ENCODE measurements at regions not wholly inside any gene's neighbourhood (a gene's known extent, or its start where the extent isn't known, plus 50 kb on each side); places are given as distances from the start of the nearest gene placed in this dataset.

DNA sequence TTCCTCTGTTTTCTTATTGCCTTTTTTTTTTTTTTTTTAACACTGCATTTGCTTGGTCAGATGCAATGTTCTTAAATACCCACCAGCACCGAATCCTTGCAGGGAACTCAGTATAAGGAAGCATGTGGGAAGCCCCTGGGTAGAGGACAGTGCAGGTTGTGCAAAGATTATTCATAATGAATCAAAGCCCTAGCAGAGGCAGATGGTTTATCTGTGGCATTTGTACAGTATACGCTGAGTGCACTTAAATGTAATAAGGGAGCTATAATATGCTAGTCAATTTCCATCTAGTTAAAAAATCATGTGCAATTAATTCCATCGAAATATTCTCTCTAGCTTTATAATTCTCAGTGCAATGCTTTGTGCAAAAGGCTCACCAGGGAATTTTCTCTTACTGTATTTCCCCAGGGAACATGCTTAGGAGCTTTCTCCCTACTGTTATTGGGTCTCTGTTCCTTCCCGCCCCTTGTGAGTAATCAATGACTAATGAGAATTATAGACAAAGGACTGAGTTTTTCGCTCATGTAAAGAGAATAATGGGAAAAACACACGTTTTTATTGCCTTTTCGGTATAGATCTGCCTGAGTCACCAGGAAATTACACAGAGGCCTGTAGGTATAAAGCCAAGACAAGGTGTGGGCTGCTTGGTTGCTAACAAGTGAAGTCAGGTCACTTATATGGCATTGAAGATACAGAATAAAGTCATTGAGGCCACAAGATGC, 1214.3 kb upstream of the TMEM132C start:
- POLR2A ChIA-PET (ENCODE audit: partially characterized antibody) = no interaction called here
- Histone ChIP-seq H2BK12ac (ENCODE audit: low read depth, low read length) (no peak overlapping the region), H2AK5ac (ENCODE audit: low read depth, low read length) (no peak overlapping the region), H4K5ac (ENCODE audit: insufficient read length, low read depth, low read length) (no peak overlapping the region), H4K91ac (replicated peaks; ENCODE audit: insufficient read length, low read length) (no peak overlapping the region), H2BK20ac (ENCODE audit: low read length) (no peak overlapping the region), H2BK5ac (ENCODE audit: low read depth, low read length) (no peak overlapping the region), H3K14ac (ENCODE audit: insufficient read length) (no peak overlapping the region), H3K27me3 (replicated peaks in 1 of 4; ENCODE audit: control insufficient read depth in 3 of 4, extremely low read depth in 1 of 4, insufficient read depth in 3 of 4, low read length in 3 of 4) (no peaks in the 10 kb centered on the region), H3K56ac (replicated peaks; ENCODE audit: insufficient read length, low read depth, low read length) (no peak overlapping the region), H2BK15ac (ENCODE audit: low read length) (no peak overlapping the region), H3K4ac (replicated peaks; ENCODE audit: insufficient read length, low read depth, low read length) (no peak overlapping the region), H3K9me3 (ENCODE audit: insufficient read depth in 2 of 2, low read depth in 1 of 2, low read length in 1 of 2) (peaks cover 3% of the 10 kb centered on the region in 2 experiments; a peak in 2 of 4 replicates), H3K36me3 (ENCODE audit: control insufficient read depth in 2 of 4, insufficient read depth in 4 of 4, low read length in 3 of 4) (no peaks in the 10 kb centered on the region), H2BK120ac (replicated peaks; ENCODE audit: low read depth, low read length) (no peak overlapping the region), H3K79me2 (ENCODE audit: control insufficient read depth in 1 of 2, insufficient read depth in 2 of 2, low read length in 2 of 2) (no peaks in the 10 kb centered on the region), H3K4me2 (ENCODE audit: insufficient read depth in 1 of 2, low read depth in 2 of 2, low read length in 2 of 2) (no peak overlapping the region), H3K4me1 (replicated peaks in 1 of 4; ENCODE audit: control insufficient read depth in 3 of 4, insufficient read depth in 4 of 4, low read length in 3 of 4) (no peaks in the 10 kb centered on the region), H3K23ac (ENCODE audit: insufficient read length) (no peak overlapping the region), H3K23me2 (ENCODE audit: low read depth, low read length) (no peaks in the 10 kb centered on the region), H4K20me1 (replicated peaks in 1 of 2; ENCODE audit: control insufficient read depth in 1 of 2, insufficient read depth in 2 of 2, low read length in 2 of 2) (no peaks in the 10 kb centered on the region), H3K9ac (replicated peaks in 1 of 4; ENCODE audit: extremely low read depth in 1 of 4, low read depth in 3 of 4, low read length in 3 of 4) (no peak overlapping the region), H3K18ac (ENCODE audit: extremely low read depth, low read length) (no peak overlapping the region), H3K27ac (ENCODE audit: low read depth, low read length) (no peak overlapping the region), H4K8ac (ENCODE audit: extremely low read depth, insufficient read depth, low read length) (no peak overlapping the region), H2AFZ (ENCODE audit: low read length) (no peak overlapping the region), H3K79me1 (ENCODE audit: low read depth, low read length) (no peaks in the 10 kb centered on the region), H3K4me3 (ENCODE audit: extremely low read depth in 1 of 4, insufficient read depth in 2 of 4, low read depth in 3 of 4, low read length in 4 of 4) (no peak overlapping the region)
- CTCF ChIA-PET (ENCODE audit: partially characterized antibody) = interaction anchor here (1.0 to 2.0 kb wide), 3 partner anchors 30 to 227 kb away, joined by 3 to 5 read pairs (median 5); no protein-coding TSS in a partner anchor
- DNase-seq (ENCODE audit: low read depth in 1 of 2, low spot score in 2 of 2) (no peak), FAIRE-seq (no peak)
- 91% methylated on average over 7 of the region's 7 CpGs; no CpG with 5 or more reads in 1 of the 2 experiments for WGBS, 2 experiments (ENCODE audit: extremely low coverage in 1 of 2, insufficient coverage in 1 of 2, insufficient read length in 1 of 2, insufficient replicate concordance in 2 of 2, low coverage in 1 of 2, low lambda C conversion rate in 2 of 2, missing lambda C conversion rate in 1 of 2)
- TF ChIP-seq, protein P1, sequence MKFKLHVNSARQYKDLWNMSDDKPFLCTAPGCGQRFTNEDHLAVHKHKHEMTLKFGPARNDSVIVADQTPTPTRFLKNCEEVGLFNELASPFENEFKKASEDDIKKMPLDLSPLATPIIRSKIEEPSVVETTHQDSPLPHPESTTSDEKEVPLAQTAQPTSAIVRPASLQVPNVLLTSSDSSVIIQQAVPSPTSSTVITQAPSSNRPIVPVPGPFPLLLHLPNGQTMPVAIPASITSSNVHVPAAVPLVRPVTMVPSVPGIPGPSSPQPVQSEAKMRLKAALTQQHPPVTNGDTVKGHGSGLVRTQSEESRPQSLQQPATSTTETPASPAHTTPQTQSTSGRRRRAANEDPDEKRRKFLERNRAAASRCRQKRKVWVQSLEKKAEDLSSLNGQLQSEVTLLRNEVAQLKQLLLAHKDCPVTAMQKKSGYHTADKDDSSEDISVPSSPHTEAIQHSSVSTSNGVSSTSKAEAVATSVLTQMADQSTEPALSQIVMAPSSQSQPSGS (IDR thresholded peaks at IDR 0.05; ENCODE audit: low read length) = no peak
- TF ChIP-seq, protein P2, sequence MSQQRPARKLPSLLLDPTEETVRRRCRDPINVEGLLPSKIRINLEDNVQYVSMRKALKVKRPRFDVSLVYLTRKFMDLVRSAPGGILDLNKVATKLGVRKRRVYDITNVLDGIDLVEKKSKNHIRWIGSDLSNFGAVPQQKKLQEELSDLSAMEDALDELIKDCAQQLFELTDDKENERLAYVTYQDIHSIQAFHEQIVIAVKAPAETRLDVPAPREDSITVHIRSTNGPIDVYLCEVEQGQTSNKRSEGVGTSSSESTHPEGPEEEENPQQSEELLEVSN (IDR thresholded peaks at IDR 0.05) = no peak
- TF ChIP-seq FOSL1 (IDR thresholded peaks at IDR 0.05; ENCODE audit: insufficient read depth, low read depth, low read length) (no peak), ZNF274 (IDR thresholded peaks at IDR 0.05; ENCODE audit: borderline replicate concordance, extremely low read depth, low read length) (no peak), SUZ12 (IDR thresholded peaks at IDR 0.05; ENCODE audit: low read length) (no peak), BCL11A (IDR thresholded peaks at IDR 0.05; ENCODE audit: low read depth in 2 of 2, low read length in 2 of 2) (no peak), JUN (IDR thresholded peaks at IDR 0.05; ENCODE audit: low read depth, low read length) (no peak), RBBP5 (IDR thresholded peaks at IDR 0.05; ENCODE audit: borderline replicate concordance, low read depth, low read length) (no peak)
- TF ChIP-seq, protein P3, sequence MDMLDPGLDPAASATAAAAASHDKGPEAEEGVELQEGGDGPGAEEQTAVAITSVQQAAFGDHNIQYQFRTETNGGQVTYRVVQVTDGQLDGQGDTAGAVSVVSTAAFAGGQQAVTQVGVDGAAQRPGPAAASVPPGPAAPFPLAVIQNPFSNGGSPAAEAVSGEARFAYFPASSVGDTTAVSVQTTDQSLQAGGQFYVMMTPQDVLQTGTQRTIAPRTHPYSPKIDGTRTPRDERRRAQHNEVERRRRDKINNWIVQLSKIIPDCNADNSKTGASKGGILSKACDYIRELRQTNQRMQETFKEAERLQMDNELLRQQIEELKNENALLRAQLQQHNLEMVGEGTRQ (IDR thresholded peaks at IDR 0.05; ENCODE audit: low read length) = no peak
